ENCODE measurements at regions not wholly inside any gene's neighbourhood (a gene's known extent, or its start where the extent isn't known, plus 50 kb on each side); places are given as distances from the start of the nearest gene placed in this dataset.

- no peak for TF ChIP-seq CTCF (IDR thresholded peaks at IDR 0.05; ENCODE audit: insufficient read depth, low read depth, low read length)
- H3K4me3 ChIP-seq (ENCODE audit: low read depth, low read length), result no peak overlapping the region
- DNase-seq (ENCODE audit: low read depth), result no peak
Measured at GRCh38 chr11:95365348-95365747, 134.3 kb upstream of the SESN3 start.

DNA sequence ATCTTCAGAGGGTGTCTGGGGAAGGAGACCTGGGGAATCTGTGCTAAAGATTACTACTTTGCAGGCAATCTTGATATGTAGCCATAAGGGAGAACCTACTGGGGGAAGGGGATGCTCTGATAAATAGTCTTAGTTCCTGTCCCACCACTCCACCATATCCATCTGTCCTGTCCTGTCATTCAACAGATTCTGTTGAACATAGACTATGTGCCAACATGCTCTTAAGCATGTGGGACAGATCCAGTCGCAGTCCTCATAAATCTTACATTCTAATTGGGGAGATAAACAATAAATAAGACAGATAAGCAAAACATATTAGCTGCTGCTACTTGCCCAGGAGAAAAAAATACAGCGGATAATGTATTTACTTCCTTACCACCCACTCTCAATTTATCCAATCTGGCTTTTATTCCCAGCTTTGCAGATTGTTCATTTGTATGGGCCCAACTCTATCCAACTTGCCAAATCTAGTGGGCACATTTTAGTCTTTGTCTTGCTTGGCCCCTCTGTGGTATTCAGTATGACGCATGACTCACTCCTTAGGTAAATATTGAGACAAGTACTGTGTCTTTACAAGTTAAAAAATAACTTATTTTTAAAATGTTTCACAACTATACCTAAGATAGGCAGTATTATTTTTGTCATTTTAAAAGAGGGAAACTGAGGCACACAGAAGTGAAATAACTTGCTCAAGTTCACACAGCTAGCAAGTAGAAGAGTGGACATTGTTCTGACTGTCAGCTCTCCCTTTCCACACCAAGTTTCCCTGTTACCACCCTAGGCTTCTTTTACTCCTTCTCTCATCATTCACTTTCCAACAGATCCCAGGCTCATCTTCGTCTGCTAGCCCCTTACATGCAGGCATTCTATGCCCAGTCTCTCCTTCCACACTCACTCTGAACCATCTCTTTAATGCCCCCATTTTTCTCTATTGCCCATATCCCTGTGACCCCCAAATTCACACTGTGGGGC is 133.6 kb upstream of the SESN3 start:
- DNase-seq (ENCODE audit: low read depth), result no peak
- TF ChIP-seq CTCF (IDR thresholded peaks at IDR 0.05; ENCODE audit: insufficient read depth, low read depth, low read length), result no peak
- no peak overlapping the region for H3K4me3 ChIP-seq (ENCODE audit: low read depth, low read length)

- TF ChIP-seq CTCF (IDR thresholded peaks at IDR 0.05; ENCODE audit: insufficient read depth, low read depth, low read length), result no peak
- DNase-seq (ENCODE audit: low read depth), result no peak
- H3K4me3 ChIP-seq (ENCODE audit: low read depth, low read length), result no peak overlapping the region
Measured at GRCh38 chr11:95363708-95364107, 132.7 kb upstream of the SESN3 start.

DNA sequence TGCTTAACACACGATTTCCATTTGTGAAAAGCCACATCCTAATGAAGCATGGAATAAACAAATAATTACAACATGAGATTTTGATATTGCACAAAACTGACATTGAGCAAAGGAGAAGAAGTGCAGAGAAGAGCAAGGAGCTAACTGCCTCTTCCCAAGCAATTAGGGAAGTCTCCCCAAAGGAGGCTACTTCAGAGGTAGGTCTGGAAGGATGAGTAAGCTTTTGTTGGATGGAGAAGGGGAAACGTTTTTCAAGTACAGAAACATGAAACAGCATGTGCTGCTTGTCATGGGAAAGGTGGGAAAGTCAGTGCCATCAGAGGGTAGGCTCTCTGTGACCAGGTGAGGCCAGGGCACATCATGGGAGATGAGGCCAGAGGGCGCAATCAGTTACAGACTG is 132.2 kb upstream of the SESN3 start:
- DNase-seq (ENCODE audit: low read depth), result no peak
- H3K4me3 ChIP-seq (ENCODE audit: low read depth, low read length), result no peak overlapping the region
- TF ChIP-seq CTCF (IDR thresholded peaks at IDR 0.05; ENCODE audit: insufficient read depth, low read depth, low read length), result no peak

- DNase-seq (ENCODE audit: low read depth), result no peak
- TF ChIP-seq CTCF (IDR thresholded peaks at IDR 0.05; ENCODE audit: insufficient read depth, low read depth, low read length), result no peak
- H3K4me3 ChIP-seq (ENCODE audit: low read depth, low read length), result no peak overlapping the region
Measured at GRCh38 chr11:95361180-95361579, 130.2 kb upstream of the SESN3 start.

GRCh38 chr11:95360377-95361075 is 129.5 kb upstream of the SESN3 start:
- TF ChIP-seq CTCF (IDR thresholded peaks at IDR 0.05; ENCODE audit: insufficient read depth, low read depth, low read length), result no peak
- no peak for DNase-seq (ENCODE audit: low read depth)
- no peak overlapping the region for H3K4me3 ChIP-seq (ENCODE audit: low read depth, low read length)

Measured in fibroblast of villous mesenchyme (primary cell).